Activated naive CD8-positive, alpha-beta T cell treated with anti-CD3 and anti-CD28 coated beads, Interleukin-2, amount 50 U/mL, for 16 hours (primary cell): ENCODE measurements at regions not wholly inside any gene's neighbourhood (a gene's known extent, or its start where the extent isn't known, plus 50 kb on each side); places are given as distances from the start of the nearest gene placed in this dataset.

ENCODE experiments used
- DNase-seq: peaks from one replicate; pipeline ENCODE4 v3.0.0-alpha.2; 2020; ENCODE audit warnings: low read depth, low spot score

GRCh38 chr9:3732077-3733038, 206.6 kb upstream of the RFX3 start:
- peak; percentile 4 for DNase-seq

GRCh38 chr9:3730511-3730922, 204.7 kb upstream of the RFX3 start:
- no peak for DNase-seq

GRCh38 chr9:3721096-3721495, 195.3 kb upstream of the RFX3 start:
- no peak for DNase-seq

GRCh38 chr9:3719286-3719685, 193.5 kb upstream of the RFX3 start:
- DNase-seq, result no peak

GRCh38 chr9:3716415-3716814, 190.6 kb upstream of the RFX3 start:
- no peak for DNase-seq

GRCh38 chr9:3708751-3709150, 182.9 kb upstream of the RFX3 start:
- no peak for DNase-seq

- no peak for DNase-seq
These were observed 179.1 kb upstream of the RFX3 start for GRCh38 chr9:3704890-3705289.

- DNase-seq, result no peak
These were observed 175.0 kb upstream of the RFX3 start for GRCh38 chr9:3700772-3701171.

- DNase-seq, result no peak
These were observed 174.1 kb upstream of the RFX3 start for GRCh38 chr9:3699883-3700282.

- DNase-seq, result no peak
These were observed 172.7 kb upstream of the RFX3 start for GRCh38 chr9:3698531-3698930.

GRCh38 chr9:3698076-3698475, 172.3 kb upstream of the RFX3 start:
- DNase-seq, result no peak

- no peak for DNase-seq
These were observed 170.6 kb upstream of the RFX3 start for GRCh38 chr9:3696368-3696767.

- DNase-seq, result no peak
These were observed 166.8 kb upstream of the RFX3 start for GRCh38 chr9:3692606-3693005.

GRCh38 chr9:3689555-3689954, 163.8 kb upstream of the RFX3 start:
- DNase-seq, result no peak

GRCh38 chr9:3687145-3687544, 161.3 kb upstream of the RFX3 start:
- DNase-seq, result no peak

- DNase-seq, result no peak
These were observed 156.4 kb upstream of the RFX3 start for GRCh38 chr9:3682186-3682585.

GRCh38 chr9:3677541-3677940, 151.7 kb upstream of the RFX3 start:
- no peak for DNase-seq

- no peak for DNase-seq
These were observed 151.0 kb upstream of the RFX3 start for GRCh38 chr9:3676766-3677165.

GRCh38 chr9:3675946-3676345, 150.1 kb upstream of the RFX3 start:
- no peak for DNase-seq

GRCh38 chr9:3674561-3674960, 148.8 kb upstream of the RFX3 start:
- DNase-seq, result no peak

- no peak for DNase-seq
These were observed 146.6 kb upstream of the RFX3 start for GRCh38 chr9:3672399-3672798.

- no peak for DNase-seq
These were observed 138.2 kb upstream of the RFX3 start for GRCh38 chr9:3664044-3664443.

GRCh38 chr9:3662671-3663070, 136.9 kb upstream of the RFX3 start:
- DNase-seq, result no peak

- no peak for DNase-seq
These were observed 135.1 kb upstream of the RFX3 start for GRCh38 chr9:3660936-3661335.
